GM19468 (cell line): ENCODE measurements at regions not wholly inside any gene's neighbourhood (a gene's known extent, or its start where the extent isn't known, plus 50 kb on each side); places are given as distances from the start of the nearest gene placed in this dataset.

ENCODE experiments used
- ATAC-seq: cut with Tn5 transposase; IDR thresholded peaks from one replicate; pipeline ENCODE4 v1.9.1; 2021; ENCODE audit warnings: mild to moderate bottlenecking, moderate library complexity, moderate number of reproducible peaks; ENCODE audit not compliant: unreplicated experiment; ENCODE audit errors: extremely low read depth

DNA sequence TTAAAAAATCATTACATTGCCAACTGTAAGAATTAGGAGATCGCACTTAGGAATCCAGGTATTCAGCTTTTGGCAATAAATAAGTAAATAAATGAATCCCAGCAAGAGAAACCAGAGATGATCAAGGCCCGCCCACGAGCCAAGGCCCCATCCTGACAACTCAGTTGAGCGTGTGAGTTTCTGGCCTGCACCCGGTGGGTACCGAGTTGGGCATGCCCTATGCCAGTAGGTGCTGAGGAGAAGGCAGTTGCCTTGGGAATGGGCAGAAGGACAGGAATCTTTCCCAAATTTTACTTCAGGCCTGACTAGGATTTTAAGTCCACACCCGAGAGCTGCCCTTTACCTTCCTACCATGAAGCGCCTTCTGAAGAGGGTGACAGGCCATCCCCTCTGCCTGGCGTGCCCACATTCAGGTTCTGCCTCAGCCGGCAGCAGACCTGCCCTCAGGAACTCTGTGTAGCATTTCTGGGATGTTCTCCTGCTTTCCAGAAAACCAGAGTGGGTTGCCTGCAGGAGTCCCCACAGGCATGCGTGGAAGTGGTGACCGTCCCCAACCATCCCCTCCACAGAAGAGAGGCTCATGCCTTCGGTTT, 99.3 kb upstream of the ALDH1A3 start:
- ATAC-seq, result no peak

DNA sequence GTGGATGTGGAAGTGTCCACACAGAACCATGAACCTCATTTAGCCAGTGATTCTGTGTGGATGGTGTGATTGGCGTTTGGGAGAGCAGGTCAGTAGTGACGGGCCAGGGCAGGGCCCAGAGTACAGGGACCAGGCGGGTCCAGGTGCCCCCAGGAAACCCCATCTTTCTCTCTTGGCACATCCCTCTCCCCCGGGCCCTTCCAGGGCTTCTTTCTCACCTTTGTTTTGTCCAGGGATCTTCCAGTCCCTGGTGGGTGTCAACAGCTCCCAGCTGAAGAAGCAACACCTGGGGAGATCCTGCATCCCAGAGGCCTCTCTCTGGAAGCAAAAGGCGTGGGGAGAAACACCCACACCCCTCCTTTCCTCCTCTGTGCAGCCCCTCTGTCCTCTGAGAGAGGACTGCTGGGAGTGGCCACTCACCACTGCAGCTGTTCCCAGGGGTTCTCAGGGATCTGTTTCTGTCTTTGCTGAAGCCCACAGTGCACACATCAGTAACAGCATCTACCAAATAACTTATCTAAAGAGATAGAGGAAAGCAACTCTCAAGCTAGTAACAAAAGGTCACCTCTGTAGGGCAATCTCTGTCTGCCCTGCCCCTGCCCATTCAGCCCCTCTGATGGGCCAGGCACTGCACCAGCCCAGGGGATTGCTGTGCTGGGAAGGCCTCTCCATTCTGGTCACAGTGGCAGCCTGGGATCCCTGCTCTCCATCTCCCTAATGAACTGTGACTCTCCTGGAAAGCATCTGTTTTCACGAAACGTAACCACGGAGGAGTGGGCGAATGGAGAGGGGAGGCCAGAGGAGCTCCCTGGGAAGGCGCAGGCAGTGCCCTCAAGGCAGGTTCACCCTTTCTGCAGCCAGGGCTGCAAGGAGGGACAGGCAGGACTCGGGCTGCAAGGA, 98.3 kb upstream of the ALDH1A3 start:
- no peak for ATAC-seq

DNA sequence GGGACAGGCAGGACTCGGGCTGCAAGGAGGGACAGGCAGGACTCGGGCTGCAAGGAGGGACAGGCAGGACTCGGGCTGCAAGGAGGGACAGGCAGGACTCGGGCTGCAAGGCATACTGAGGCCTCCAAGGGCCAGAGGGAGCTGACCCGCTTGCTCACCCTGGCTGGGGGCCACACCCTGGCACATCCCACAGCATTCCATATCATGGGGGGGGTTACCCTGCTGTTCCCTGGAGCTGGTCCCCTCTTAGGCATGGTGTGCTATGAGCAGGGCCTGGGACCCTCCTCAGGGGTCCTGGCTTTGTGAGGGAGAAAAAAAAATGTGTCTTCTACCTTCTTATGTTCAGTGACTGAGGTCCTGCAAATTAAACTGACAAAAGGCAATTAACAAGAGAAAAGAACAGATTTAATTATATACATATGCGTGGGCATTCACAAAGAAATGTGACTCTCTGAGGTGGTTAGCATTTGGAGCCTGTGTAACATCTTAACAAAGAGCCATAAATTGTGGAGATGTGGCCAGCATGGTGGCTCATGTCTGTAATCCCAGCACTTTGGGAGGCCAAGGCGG, 97.6 kb upstream of the ALDH1A3 start:
- no peak for ATAC-seq

DNA sequence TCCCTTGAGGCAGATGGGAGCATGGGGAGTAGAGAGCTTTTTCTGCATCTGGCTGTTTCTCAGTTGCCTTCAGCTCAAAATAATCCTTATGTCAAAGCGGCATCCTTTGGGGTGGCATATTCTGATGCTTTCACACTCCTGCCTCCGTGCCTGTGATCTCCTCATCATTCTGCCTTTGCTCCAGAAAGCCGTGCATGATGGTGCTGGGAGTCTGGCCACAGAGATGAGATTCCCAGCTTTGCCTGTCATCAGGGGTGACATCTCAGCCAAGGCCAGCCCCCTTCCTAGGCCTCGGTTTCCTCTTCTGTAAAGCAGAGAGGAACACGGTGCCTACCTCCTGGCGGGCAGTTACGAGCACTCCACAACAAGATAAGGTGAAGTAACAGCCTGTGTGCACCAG, 96.3 kb upstream of the ALDH1A3 start:
- ATAC-seq, result no peak

DNA sequence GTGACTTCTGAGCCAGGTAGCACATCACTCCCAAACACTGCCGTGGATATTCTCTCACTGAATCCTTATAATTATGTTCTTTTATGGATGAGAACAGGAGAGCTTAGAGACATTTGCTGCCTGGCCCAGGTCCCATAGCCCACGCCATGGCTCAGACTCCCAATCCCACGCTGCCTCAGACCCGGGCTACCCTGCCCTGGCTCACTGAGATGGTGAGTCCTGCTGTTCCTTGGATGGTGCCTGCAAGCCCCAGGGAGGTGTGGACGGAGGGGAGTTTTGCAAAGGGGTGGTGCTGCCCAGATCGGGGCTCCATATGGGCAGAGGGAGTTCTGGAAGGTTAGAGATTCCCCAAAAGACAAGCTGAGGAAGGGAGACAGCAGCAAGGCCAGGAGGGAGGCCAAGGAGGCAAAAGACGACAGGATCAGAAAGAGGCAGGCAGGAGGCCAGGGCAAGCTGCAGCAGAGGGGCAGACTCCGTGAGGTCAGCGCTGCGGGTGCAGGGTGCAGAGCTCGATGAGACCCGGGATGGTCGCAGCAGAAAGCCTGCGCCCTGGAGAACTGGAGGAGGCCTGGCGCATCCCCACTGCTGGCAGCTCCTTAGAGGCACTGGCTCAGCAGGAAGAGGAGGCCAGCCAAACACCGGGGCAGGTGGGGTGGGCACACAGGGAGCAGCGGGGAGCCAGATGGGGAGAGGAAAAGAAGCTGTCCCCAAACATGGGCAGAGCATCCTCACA, 95.7 kb upstream of the ALDH1A3 start:
- ATAC-seq, result no peak

DNA sequence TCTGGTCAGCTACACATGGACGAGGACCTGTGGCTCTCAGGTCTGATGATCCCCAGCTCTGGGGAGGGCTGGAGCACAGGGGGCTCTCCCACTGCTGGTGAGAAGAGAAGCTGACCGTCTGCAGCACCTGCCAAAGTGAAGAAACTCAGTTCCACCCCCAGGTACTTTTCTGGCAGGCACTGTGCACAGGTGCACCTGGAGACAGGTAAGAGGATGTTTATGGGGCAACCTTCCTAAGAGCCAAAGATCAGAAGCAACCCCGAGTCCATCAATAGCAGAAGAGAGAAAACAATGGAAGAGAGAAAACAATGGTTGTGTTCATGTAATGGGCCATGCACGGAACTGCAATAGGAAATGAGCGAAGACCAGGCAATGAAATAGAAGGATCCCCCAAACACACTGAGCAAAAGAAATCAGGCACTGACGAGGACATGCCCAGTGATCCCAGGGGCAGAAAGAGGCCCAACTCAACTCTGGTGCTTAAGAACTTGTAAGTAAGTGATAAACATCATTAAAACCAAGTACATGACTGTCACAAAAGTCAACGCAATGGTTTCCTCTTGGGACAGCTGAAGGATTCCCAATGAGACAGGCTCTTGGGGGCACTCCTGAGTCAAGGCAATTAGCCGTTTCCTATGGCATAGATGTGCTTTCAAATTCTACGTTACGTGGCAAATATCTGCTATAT, 95.0 kb upstream of the ALDH1A3 start:
- ATAC-seq, result no peak

DNA sequence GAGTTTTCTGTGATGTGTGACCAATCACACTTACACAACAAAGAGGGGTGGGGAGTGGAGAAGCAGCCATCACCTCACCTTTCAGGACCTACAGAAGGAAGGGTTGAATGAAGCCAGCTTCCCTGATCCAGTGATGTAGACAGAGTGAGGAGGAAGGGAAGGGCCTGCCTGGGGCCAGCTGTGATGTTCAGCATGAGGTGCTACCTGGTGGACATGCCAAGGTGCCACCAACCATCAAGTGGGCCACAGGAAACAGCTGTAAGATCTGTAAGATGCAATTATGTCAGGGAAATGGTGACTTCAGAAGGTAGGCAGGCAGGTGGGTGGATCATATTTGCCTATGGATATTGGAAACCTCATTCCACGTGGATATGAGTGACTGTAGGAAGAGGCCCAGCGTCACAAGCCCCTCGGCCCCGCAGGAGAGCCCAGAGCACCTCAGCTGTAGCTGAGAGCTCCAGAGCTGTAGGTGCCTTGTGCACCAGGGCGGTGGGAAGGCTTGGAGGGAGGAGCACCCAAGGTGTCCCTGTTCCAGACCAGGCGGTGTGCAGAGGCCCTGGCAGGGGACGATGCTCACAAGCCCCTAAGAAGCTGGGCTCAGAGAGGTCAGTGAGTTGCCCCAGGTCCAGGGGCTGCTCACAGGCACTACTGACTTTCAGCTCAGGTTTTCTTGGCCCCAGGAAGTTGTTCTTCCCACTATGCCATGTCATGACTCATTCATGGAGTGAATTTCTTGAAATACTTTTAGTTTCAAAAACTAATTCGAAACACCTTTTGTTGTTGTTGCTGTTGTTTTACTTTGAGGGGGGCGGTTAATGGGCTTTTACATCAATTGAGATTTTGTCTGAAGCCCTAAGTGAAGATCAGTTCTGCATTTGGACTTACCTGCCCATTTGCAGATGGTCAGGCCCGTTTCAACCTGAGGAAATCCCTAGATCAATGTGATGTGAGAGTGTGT, 94.2 kb upstream of the ALDH1A3 start:
- ATAC-seq, result no peak

DNA sequence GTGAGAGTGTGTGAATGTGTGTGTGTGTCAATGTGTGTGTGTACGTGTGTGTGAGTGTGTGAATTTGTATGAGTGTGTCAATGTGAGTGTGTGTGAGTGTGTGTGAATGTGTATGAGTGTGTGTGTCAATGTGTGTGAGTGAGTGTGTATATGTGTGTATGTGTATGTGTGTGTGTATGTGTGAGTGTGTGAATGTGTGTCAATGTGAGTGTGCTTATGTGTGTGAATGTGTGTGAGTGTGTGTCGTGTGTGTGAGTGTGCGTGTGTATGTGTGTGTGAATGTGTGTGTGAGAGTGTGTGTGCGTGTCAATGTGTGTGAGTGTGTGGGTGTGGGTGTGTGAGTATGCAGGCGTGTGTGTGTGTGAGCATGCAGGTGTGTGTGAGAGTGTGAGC, 93.5 kb upstream of the ALDH1A3 start:
- ATAC-seq, result no peak

DNA sequence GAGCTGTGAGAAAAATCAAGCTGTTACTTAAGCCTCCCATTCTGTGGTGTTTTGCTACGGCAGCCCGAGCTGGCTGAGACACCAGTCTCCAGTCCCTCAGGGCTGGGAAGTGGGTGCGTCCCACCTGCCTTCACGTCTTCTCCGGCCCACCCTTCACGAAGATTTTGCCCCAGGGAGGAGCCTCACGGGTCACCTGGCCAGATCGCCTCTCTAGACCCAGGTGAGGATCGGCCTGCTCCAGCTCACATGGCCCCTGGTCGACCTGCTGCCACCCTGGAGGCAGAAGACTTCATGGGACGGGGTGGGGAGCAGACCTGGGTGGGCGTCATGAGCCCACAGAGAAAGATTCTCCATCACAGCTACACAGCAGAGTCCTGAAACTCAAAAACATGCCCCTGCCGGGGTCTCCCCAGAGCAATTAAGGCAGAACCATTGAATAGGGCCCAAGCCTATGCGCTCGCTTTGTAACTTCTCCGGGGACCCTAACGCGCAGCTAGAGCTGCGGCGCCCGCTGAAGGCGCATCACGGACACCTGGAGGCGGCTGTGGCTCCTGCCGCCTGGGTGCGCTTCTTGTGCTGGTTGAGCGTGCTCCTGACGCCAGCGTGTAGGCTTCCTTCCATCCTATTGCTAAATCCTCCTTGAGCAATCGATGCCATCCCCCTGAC, 92.6 kb upstream of the ALDH1A3 start:
- no peak for ATAC-seq

DNA sequence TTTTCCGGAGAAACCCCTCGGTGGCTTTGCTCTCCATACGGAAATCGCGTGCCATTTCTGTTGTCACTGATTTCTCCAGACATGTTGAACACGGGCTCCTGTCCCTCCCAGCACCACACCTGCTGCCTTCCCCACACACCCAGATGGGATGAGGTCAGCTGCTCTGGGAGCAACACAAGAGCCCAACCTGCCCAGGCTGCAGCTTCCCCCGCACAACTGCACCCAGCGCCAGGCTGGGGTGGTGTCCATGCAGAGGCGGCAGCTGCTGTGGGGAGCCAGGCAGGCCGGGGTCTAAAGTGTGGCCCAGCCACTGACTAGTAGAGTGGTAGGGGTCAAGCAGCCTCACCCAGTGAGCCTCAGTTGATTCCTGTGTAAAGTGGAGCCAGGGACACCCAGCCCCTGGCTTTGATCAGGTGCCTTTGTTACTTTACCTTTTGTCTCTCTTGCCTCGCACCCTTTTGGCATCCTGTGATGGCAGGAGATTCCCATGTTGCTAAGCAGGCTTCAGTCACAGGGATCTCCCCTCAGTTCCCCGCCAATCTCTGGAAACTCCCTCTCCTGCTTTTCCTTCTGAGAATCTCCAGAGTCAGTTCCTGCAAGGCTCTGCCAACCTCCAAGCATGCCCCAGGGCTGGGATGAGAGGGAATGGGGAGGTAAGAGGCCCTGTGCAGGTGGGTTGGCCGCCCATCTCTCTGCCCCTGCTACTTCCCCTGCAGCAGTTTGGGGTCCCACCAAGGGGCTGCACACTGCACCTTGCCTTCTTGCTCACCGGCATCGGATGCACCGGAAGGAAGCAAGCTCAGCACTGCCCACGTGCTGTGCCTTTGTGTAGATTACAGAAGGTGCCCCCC, 91.8 kb upstream of the ALDH1A3 start:
- ATAC-seq, result no peak

DNA sequence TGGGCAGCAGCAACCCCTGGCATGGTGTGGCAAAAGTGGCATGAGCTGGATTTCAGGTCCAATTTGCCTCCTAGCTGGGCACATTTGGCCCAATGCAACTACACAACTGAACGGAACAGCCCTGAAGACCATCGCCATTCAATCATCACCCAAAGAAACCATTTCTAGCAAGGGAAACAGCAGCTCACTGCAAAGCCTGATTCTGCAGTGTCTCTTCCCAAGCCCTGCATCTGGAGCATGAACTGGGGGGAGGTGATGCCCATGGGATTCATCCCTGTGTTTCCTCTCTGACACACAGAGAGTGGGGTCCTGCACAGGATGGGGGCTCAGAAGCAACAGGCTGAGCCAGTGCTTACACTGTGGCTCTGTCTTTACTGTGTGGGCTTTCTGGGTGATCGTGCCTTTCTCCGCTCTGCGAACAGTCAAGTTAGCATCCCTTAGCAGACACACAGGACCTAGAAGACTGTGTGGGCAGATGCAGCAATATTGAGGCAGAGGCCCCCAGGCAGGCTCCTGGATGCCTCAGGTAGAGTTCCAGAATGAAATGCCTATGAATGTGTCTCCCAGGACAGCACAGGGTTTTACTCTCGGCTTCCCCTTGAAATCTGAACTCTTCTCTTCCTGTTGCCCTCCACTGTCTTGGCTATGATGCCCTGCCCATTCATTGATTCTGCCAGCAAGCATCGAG, 91.1 kb upstream of the ALDH1A3 start:
- ATAC-seq, result no peak

DNA sequence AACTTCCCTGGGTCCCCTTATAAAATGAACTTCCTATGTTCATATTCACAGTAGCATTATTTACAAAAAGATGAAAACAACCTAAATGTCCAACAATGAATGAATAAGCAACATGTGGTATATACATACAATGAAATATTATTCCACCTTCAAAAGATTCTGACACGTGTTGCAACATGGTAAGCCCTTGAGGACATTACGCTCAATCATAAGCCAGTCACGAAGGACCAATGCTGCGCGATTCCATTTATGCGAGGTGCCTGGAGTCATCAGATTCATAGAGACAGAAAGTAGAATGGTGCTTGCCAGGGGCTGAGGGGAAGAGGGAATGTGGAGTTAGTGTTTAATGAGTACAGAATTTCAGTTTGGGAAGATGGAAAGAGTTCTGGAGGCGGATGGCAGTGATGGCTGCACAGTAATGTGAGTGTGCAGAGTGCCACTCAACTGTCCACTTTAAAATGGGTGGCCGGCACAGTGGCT, 88.8 kb upstream of the ALDH1A3 start:
- no peak for ATAC-seq

DNA sequence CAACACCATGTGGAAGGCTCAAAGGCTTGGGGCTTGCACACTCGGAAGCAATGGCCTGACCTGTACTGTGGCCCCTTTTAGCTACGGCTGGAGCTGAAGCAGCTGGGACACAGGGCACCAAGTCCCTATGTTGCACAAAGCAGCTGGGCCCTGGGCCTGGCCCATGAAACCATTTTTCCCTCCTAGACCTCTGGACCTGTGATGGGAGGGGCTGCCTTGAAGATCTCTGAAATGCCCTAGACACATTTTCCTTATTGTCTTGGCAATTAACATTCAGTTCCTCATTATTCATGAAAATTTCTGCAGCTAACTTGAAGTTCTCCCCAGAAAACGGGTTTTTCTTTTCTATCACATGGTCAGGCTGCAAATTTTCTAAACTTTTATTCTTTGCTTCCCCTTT, 85.6 kb upstream of the ALDH1A3 start:
- ATAC-seq, result no peak

DNA sequence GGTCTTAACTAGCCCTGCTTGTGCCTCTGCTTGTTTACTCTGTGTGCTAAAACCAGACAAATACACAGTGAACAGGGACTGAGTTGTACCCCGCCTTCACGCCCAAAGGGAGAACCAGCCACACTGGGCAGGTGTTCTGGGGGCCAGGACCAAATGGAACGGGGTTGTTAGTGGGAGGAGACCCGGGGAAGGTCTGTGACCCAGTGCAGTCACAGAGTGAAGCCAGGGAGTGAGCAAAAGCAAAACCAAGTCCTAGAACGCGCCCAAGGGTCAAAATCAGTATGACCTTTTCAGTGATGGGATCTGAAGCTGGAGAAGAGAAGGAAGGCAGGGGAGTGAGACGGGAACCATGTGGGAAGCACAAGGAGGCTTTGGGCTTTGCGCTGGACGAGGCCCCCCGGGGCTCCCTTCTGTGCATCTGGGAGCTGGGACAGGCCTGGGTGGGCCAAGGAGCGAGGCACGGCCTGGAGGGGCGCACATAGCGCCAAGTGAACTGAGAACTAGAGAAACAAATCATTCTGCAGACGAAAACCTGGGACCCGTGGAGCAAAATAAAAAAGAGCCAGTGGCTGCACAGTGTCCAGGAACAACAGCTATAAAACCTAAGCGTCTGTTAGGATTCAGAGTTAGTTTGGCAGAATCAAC, 78.3 kb upstream of the ALDH1A3 start:
- ATAC-seq, result no peak

DNA sequence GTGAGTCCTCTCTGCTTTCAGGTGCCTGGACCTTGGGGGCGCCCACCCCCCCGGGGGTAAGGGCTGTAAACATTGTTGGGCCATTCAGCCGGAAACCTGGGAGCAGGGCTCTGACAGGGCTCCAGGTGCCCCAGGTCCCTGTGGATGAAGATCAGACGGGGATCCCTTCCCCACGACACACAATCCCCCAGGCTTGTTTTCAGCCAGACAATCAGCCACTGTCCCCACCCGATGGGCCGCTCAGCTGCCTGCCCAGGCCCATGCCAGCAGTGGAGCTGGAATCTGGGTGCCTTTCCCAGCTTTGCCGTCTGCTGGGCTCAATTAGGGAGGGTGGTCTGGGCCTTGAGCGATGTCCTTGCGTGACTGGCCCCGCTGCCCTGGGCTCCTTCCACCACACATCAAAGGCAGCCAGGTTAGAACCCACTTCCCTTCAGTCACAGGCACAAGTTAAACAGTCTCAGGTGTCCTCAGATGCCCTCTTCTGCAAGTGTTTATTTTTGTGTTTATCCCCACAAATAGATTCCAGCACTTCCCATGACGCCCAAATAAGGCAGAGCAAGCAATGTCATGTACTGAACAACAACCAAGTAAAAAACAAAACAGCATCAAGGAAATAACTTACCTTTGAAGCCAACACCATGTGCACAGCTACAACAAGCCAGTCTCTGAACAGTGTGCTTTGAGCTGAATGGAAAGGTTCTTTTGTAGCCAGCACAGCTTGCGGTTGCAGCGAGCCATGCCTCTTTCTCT, 77.0 kb upstream of the ALDH1A3 start:
- no peak for ATAC-seq

DNA sequence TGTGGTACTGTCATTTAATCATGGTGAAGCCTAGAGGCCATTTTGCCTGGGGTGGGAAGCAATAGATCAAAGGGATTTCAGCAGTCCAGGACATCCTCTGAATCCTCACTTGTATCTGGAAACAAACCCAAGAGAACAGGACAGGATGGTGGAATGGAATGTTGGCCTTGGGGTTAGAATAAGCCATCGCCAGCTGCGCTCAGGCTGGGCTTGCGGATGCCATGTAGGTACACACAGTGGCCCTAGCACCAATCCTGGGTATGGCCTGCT, 76.5 kb upstream of the ALDH1A3 start:
- ATAC-seq, result no peak
